Ishikawa (cell line): ENCODE measurements at regions not wholly inside any gene's neighbourhood (a gene's known extent, or its start where the extent isn't known, plus 50 kb on each side); places are given as distances from the start of the nearest gene placed in this dataset.

Experiments
- CEBPB ChIP-seq: IDR thresholded peaks from 2 replicates; pipeline ENCODE4 v1.6.1; 2012
- EGR1 ChIP-seq: IDR thresholded peaks from 2 replicates; pipeline ENCODE4 v1.6.1; 2012
- EP300 ChIP-seq: IDR thresholded peaks from 2 replicates; pipeline ENCODE4 v1.6.1; 2012; ENCODE audit warnings: borderline replicate concordance
- NFIC ChIP-seq: IDR thresholded peaks from 2 replicates; pipeline ENCODE4 v1.6.1; 2012
- RAD21 ChIP-seq: IDR thresholded peaks from 2 replicates; pipeline ENCODE4 v1.6.1; 2012; ENCODE audit warnings: low read depth
- TAF1 ChIP-seq: IDR thresholded peaks from 2 replicates; pipeline ENCODE4 v1.6.1; 2012; ENCODE audit warnings: low read depth, mild to moderate bottlenecking
- TEAD4 ChIP-seq: IDR thresholded peaks from 2 replicates; pipeline ENCODE4 v1.6.1; 2012
- YY1 ChIP-seq: IDR thresholded peaks from 2 replicates; pipeline ENCODE4 v1.6.1; 2012; ENCODE audit warnings: low read depth
- TF ChIP-seq, protein P1 (sequence below): IDR thresholded peaks from 2 replicates; pipeline ENCODE4 v1.6.1; 2012; ENCODE audit warnings: low read depth, mild to moderate bottlenecking
- TF ChIP-seq, protein P2 (sequence below): IDR thresholded peaks from 2 replicates; pipeline ENCODE4 v1.6.1; 2012

DNA sequence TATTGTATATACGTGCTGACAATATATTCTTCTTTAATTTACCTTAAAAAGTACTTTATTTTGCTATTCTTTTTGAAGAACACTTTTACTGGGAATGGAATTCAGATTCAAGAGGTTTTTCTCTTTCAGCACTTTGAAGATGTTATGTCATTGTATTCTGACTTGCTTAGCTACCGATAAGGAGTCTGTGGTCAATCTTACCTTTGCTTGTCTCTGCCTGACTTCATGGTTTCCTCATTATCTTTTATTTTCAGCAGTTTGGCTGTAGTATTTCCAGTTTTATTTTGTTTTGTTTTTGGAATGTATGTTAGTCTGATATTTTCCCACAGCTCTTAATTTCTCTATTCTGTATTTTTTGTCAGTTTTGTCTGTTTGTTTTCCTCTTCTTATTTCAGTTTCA is 187.9 kb upstream of the SMIM30 start:
- TF ChIP-seq EP300 (no peak), TAF1 (no peak), CEBPB (no peak), RAD21 (no peak), EGR1 (no peak), NFIC (no peak), YY1 (no peak), TEAD4 (no peak)
- TF ChIP-seq, protein P1, sequence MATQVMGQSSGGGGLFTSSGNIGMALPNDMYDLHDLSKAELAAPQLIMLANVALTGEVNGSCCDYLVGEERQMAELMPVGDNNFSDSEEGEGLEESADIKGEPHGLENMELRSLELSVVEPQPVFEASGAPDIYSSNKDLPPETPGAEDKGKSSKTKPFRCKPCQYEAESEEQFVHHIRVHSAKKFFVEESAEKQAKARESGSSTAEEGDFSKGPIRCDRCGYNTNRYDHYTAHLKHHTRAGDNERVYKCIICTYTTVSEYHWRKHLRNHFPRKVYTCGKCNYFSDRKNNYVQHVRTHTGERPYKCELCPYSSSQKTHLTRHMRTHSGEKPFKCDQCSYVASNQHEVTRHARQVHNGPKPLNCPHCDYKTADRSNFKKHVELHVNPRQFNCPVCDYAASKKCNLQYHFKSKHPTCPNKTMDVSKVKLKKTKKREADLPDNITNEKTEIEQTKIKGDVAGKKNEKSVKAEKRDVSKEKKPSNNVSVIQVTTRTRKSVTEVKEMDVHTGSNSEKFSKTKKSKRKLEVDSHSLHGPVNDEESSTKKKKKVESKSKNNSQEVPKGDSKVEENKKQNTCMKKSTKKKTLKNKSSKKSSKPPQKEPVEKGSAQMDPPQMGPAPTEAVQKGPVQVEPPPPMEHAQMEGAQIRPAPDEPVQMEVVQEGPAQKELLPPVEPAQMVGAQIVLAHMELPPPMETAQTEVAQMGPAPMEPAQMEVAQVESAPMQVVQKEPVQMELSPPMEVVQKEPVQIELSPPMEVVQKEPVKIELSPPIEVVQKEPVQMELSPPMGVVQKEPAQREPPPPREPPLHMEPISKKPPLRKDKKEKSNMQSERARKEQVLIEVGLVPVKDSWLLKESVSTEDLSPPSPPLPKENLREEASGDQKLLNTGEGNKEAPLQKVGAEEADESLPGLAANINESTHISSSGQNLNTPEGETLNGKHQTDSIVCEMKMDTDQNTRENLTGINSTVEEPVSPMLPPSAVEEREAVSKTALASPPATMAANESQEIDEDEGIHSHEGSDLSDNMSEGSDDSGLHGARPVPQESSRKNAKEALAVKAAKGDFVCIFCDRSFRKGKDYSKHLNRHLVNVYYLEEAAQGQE = no peak
- TF ChIP-seq, protein P2, sequence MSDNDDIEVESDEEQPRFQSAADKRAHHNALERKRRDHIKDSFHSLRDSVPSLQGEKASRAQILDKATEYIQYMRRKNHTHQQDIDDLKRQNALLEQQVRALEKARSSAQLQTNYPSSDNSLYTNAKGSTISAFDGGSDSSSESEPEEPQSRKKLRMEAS = no peak
